Motor neuron (in vitro differentiated cells): ENCODE measurements at regions not wholly inside any gene's neighbourhood (a gene's known extent, or its start where the extent isn't known, plus 50 kb on each side); places are given as distances from the start of the nearest gene placed in this dataset.

ENCODE experiments used
- ATAC-seq, 8 experiments: fragments of 200-7000 bp; cut with Tn5 transposase; replicated peaks in 6 of 8; 2 replicates each; pipeline ENCODE4 v1.8.0; 2021; ENCODE audit warnings: mild to moderate bottlenecking in 8 of 8, moderate library complexity in 8 of 8
- H3K27ac ChIP-seq, 2 donors: fragments of 250-450 bp; sonication (Bioruptor Pico); 2 replicates each; pipeline ENCODE4 v1.9.0; 2021; ENCODE audit warnings: antibody characterized with exemption in 2 of 2, mild to moderate bottlenecking in 2 of 2, moderate library complexity in 1 of 2
- H3K4me1 ChIP-seq, 2 donors: fragments of 250-450 bp; sonication (Bioruptor Pico); replicated peaks in 1 of 2; 2 replicates each; pipeline ENCODE4 v1.6.1; 2021; ENCODE audit warnings: antibody characterized with exemption in 2 of 2, mild to moderate bottlenecking in 2 of 2, moderate library complexity in 1 of 2
- H3K4me3 ChIP-seq, 5 donors: fragments of 250-450 bp; sonication (Bioruptor Pico); 2 replicates each; pipeline ENCODE4 v1.9.0; 2021; ENCODE audit warnings: antibody characterized with exemption in 5 of 5, mild to moderate bottlenecking in 5 of 5, moderate library complexity in 4 of 5
- WGBS, 10 experiments: fragments of 450-650 bp; shearing (Covaris generic); methylation state at CpG; one replicate each; pipeline ENCODE4 v1.0.0; 2022; 5-methylcytosine and 5-hydroxymethylcytosine counted together
- in situ Hi-C, 9 experiments: fragments of 400-800 bp; cut with MboI; loops; one replicate each; pipeline ENCODE4 v1.15.0; 2021; ENCODE audit warnings: low sequenced_read_pairs in 9 of 9, low pct_unique_long_range_greater_than_20kb in 2 of 9; ENCODE audit not compliant: unreplicated experiment in 9 of 9

DNA sequence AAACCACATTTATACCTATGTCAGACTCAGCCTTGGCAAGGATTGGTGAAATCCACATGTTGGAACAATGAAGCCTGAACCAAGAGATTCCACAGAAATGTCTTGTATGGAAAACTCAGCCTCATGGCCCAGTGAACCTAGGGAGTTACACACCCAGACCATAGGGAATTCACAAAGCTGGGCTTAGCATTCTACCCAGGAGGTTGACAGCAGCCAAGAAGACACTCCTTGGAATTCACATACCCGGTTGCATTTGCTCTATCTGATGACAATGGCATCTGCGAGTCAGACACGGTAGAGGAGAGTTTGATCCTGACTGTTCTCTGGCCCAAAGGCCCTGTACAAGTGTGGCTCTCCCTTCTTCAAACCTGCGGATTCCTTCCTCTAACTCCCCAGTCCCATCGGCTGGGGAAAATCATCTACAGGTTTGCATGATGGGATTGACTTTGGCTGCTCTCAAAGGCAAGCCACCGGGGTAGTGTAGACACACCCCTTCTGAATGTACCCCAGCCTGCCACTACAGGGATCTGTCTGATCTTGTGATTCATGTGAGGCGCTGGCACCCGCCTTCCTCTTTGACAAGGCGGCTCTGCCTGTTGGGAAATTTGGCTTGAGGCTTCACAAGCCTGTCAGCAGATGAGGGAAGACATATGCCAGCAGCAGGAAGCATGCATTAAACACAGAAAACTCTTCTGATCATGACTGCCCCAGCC, 297.3 kb upstream of the KAZN start:
- peaks cover 0 to 2% of the 10 kb centered on the region in 2 donors for H3K4me1 ChIP-seq
- no peak overlapping the region for H3K27ac ChIP-seq
- in situ Hi-C loops: no loop called here
- 28 to 93% (median 80%) methylated on average over 2 to 8 of the region's 9 CpGs; no CpG with 5 or more reads in 4 of the 10 experiments for WGBS, 10 experiments
- peak in 5 of 8 experiments; percentile 32 to 49 (median 36) for ATAC-seq
- H3K4me3 ChIP-seq: no peak overlapping the region

GRCh38 chr1:14301704-14302024, 296.8 kb upstream of the KAZN start:
- ATAC-seq: no peak
- 33 to 100% (median 70%) methylated on average over 1 to 4 of the region's 4 CpGs for WGBS, 10 experiments
- no peak overlapping the region for H3K4me3 ChIP-seq
- no peak overlapping the region for H3K27ac ChIP-seq
- peaks cover 0 to 2% of the 10 kb centered on the region in 2 donors for H3K4me1 ChIP-seq
- in situ Hi-C loops: no loop called here

GRCh38 chr1:14302025-14302424, 296.5 kb upstream of the KAZN start:
- WGBS, 10 experiments: 24 to 93% (median 85%) methylated on average over 1 to 3 of the region's 3 CpGs
- Histone ChIP-seq H3K4me1 (peaks cover 0 to 2% of the 10 kb centered on the region in 2 donors), H3K4me3 (no peak overlapping the region), H3K27ac (no peak overlapping the region)
- no peak for ATAC-seq
- in situ Hi-C loops: no loop called here

GRCh38 chr1:14303011-14303410, 295.5 kb upstream of the KAZN start:
- in situ Hi-C loops: no loop called here
- WGBS, 10 experiments: 33 to 100% (median 81%) methylated on average over 1 to 5 of the region's 5 CpGs; no CpG with 5 or more reads in 1 of the 10 experiments
- H3K4me3 ChIP-seq: no peak overlapping the region
- no peak overlapping the region for H3K27ac ChIP-seq
- no peaks in the 10 kb centered on the region for H3K4me1 ChIP-seq
- no peak for ATAC-seq

- peak in 2 of 8 experiments; percentile 61 to 79 for ATAC-seq
- in situ Hi-C loops: no loop called here
- 6 to 100% (median 86%) methylated on average over 1 to 7 of the region's 7 CpGs; no CpG with 5 or more reads in 2 of the 10 experiments for WGBS, 10 experiments
- no peak overlapping the region for H3K27ac ChIP-seq
- H3K4me3 ChIP-seq: no peak overlapping the region
- no peaks in the 10 kb centered on the region for H3K4me1 ChIP-seq
These were observed 294.1 kb upstream of the KAZN start for GRCh38 chr1:14304381-14304865.

DNA sequence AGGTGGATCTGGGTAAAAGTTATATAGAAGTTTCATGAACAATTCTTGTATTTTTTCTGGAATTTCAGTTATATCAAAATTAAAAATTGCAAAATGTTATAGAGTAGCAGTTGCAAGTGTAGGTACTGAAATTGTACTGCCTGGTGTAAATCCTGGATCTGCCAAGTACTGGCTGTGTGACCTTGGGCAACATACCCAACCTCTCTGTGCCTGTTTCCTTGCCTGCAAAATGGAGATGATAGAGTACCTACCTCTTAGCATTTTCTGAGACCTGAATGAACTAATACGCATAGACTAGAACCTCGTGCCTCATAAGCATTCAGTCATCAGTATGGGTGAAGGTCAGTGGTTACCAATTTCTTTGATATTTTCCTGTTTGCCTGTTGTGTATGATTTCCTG, 290.0 kb upstream of the KAZN start:
- no peak for ATAC-seq
- H3K27ac ChIP-seq: no peak overlapping the region
- WGBS, 10 experiments: 40 to 93% (median 82%) methylated on average over 1 to 2 of the region's 2 CpGs; no CpG with 5 or more reads in 2 of the 10 experiments
- H3K4me3 ChIP-seq: no peak overlapping the region
- H3K4me1 ChIP-seq: no peaks in the 10 kb centered on the region
- in situ Hi-C loops: no loop called here

DNA sequence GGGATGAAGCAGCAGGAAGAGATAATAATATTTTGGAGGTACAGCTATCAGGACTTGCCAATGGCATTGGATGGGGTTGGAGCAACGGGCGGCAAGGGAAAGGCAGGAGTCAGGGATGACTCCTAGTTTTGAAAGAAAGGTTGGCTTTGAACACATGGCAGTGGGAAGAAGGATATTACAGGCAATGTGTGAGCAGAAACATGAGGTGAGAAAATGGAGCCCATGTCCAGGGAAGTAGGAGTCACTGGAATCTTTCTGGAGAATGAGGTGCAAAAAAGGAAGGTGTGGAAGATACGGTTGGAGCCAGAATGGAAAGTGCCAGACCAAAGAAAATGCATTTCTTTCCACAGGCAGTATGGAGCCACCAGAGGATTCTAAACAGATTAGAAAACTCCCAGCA, 288.5 kb upstream of the KAZN start:
- ATAC-seq: no peak
- WGBS, 10 experiments: 26 to 100% (median 90%) methylated on average over 2 to 3 of the region's 3 CpGs; no CpG with 5 or more reads in 3 of the 10 experiments
- no peak overlapping the region for H3K4me3 ChIP-seq
- no peaks in the 10 kb centered on the region for H3K4me1 ChIP-seq
- in situ Hi-C loops: no loop called here
- no peak overlapping the region for H3K27ac ChIP-seq

DNA sequence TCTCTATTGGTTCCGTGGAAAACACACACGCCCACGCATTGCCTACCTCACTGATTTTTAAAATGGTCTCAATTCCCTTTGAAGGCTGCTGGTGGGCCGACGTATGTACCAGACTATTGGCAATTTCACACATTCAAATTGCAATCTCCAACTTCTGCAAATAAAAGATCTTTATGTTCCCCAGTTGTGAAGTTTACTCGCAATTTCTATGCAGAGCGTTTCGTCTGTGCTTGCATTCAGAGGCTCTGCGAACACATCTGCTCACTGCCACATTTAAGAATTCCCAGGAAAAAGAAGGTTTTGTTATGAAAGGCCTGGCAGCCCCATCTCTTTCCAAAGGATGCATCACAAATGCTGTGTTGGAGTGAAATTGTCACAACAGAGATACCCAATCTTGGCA, 288.0 kb upstream of the KAZN start:
- in situ Hi-C loops: no loop called here
- no peak for ATAC-seq
- H3K4me3 ChIP-seq: no peak overlapping the region
- 63 to 93% (median 81%) methylated on average over 5 to 9 of the region's 9 CpGs; no CpG with 5 or more reads in 2 of the 10 experiments for WGBS, 10 experiments
- H3K27ac ChIP-seq: no peak overlapping the region
- no peaks in the 10 kb centered on the region for H3K4me1 ChIP-seq

DNA sequence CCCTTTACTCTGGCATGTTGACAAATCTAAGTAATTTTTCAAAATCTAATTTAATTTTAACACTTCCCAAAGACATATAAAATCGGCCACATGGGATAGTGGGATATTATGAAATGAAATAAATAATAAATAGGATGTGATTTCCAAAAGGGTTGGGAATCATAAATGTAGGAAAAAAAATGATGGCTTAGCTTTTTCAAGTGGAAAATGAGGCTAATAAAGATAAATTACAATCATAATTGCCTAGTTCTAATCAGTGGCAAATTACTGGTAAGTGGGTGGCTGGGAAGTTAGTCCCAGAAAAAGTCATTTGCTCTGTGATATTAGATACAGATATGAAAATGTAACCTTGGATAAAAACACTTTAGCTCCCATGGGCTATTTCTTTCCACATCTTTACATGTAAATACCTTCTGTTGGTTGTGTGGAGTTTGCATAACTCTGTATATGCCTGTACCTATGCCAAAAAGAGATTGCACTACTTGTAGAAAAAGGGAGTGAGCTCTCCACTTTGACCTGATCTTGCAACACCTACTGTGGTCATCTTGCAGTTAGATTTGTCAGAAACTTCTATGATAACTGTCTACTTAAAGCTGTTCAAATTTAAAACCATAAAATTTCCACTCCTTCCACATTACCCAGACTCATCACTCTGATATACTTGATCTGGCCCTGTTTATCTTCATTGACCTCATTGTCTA, 284.6 kb upstream of the KAZN start:
- in situ Hi-C loops: no loop called here
- no peak for ATAC-seq
- Histone ChIP-seq H3K4me3 (no peak overlapping the region), H3K27ac (no peak overlapping the region), H3K4me1 (no peaks in the 10 kb centered on the region)
- 13 to 100% (median 75%) methylated on average over 1 of the region's 1 CpG; no CpG with 5 or more reads in 1 of the 10 experiments for WGBS, 10 experiments

- 75 to 100% (median 91%) methylated on average over 1 of the region's 1 CpG for WGBS, 10 experiments
- H3K27ac ChIP-seq: no peak overlapping the region
- in situ Hi-C loops: no loop called here
- H3K4me3 ChIP-seq: no peak overlapping the region
- no peak for ATAC-seq
- peaks cover 0 to 9% of the 10 kb centered on the region in 2 donors for H3K4me1 ChIP-seq
These were observed 279.7 kb upstream of the KAZN start for GRCh38 chr1:14318830-14319229.

GRCh38 chr1:14320518-14320917, 278.0 kb upstream of the KAZN start:
- H3K27ac ChIP-seq: no peak overlapping the region
- in situ Hi-C loops: no loop called here
- no peak overlapping the region for H3K4me3 ChIP-seq
- ATAC-seq: peak in 2 of 8 experiments; percentile 10 to 19
- 7 to 72% (median 49%) methylated on average over 1 to 2 of the region's 2 CpGs; no CpG with 5 or more reads in 1 of the 10 experiments for WGBS, 10 experiments
- H3K4me1 ChIP-seq: peaks cover 0 to 9% of the 10 kb centered on the region in 2 donors

DNA sequence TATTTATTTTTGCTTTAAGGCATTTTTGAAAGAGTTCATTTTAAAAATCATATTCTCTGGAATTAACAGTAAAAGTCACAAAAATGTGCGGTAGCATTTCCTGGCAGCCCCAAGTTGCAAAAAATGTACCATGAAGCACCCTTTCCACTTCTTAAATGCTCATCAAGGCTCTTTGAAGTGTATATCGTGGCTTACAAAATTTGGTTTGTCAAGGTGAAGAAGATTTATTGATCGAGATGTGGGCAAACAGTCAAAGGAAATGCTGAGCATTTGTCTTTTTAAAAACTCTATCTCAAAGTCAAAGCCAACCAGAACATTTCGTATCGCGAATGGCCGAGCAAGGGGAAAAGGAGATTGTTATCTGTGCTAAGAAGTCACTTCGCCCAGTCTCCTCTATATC, 277.5 kb upstream of the KAZN start:
- Histone ChIP-seq H3K4me3 (no peak overlapping the region), H3K4me1 (peaks cover 0 to 9% of the 10 kb centered on the region in 2 donors), H3K27ac (no peak overlapping the region)
- ATAC-seq: no peak
- WGBS, 10 experiments: 24 to 86% (median 72%) methylated on average over 1 to 8 of the region's 8 CpGs
- in situ Hi-C loops: no loop called here

DNA sequence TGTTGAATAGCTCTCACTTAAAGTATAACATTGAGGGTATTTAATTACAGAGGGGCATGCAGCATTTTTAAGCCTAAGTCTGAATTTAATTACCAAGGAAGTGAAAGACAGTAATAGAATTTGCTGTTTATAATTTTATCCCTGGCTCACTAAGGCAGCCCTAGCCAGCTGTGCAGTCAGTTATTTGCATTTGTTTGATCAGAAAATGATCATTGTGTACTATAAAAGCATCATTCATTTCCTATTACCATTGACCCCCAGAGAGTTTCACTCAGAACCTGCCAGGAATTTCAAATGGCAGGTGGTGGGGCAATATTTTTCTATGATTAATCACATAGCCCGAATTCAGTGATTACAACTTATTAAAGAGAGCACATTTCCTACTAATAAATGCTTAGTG, 277.1 kb upstream of the KAZN start:
- ATAC-seq: no peak
- Histone ChIP-seq H3K27ac (no peak overlapping the region), H3K4me3 (no peak overlapping the region), H3K4me1 (peaks cover 0 to 9% of the 10 kb centered on the region in 2 donors)
- in situ Hi-C loops: no loop called here
- 0 to 91% (median 68%) methylated on average over 1 of the region's 1 CpG; no CpG with 5 or more reads in 4 of the 10 experiments for WGBS, 10 experiments
